SW 1271 (cell line): ENCODE measurements at regions not wholly inside any gene's neighbourhood (a gene's known extent, or its start where the extent isn't known, plus 50 kb on each side); places are given as distances from the start of the nearest gene placed in this dataset.

Source experiments
- DNase-seq, 2 experiments: peaks; one replicate each; lab custom pipeline; 2025; lab: John Stamatoyannopoulos, UW

DNA sequence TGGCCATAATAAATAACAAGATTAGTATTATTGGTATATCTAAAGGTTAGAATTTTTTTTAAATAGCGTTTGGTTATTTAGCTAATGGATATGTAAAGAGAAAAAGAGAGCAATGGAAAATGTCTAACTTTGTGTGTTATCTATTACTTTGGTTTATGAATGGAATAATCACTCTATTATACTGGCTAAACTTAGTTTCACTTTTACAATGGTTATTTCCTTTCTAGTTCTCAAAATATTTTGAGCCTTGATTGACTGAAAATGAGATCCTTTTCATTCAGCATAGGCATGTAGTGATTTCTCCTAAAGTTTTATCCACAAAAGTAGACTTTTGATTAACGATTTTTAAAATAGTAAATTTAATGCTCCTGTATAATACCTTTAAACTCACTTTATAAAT lies 51.6 kb upstream of the MLIP start:
- no peak for DNase-seq

DNA sequence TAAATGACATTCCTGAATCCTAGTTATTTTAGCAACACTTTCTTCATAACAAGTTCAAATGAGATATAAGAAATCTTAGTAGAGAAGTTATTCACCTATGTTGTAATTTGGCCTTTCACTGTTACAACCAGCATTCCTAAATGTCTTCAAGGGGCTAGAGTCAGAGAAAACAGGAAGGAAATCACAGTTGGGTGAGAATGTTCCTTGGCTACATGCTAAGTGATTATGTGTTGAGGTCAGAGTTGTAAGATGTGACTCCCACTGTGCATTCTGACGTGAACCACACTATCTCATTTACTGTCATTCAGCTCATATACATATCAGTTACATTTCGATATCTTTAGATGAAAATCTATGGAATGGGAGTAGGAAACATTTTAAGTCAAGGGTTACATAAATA lies 51.0 kb upstream of the MLIP start:
- no peak for DNase-seq
